ENCODE measurements at regions not wholly inside any gene's neighbourhood (a gene's known extent, or its start where the extent isn't known, plus 50 kb on each side); places are given as distances from the start of the nearest gene placed in this dataset.

- no peaks in the 10 kb centered on the region; a peak in 1 of 5 replicates for H3K9me3 Mint-ChIP-seq
- Histone ChIP-seq H4K8ac (replicated peaks; ENCODE audit: insufficient read length, low read depth, low read length) (no peak overlapping the region), H3K14ac (ENCODE audit: insufficient read depth, low read length) (no peak overlapping the region), H3K79me2 (ENCODE audit: insufficient read depth, low read length) (no peaks in the 10 kb centered on the region), H3K27ac (ENCODE audit: insufficient read length, low read depth, low read length) (no peak overlapping the region), H3K4me1 (ENCODE audit: insufficient read depth, low read length) (peaks cover 3% of the 10 kb centered on the region; the same call in 1 of the 2 replicates), H3K56ac (ENCODE audit: insufficient read length, low read depth, low read length) (no peak overlapping the region), H2BK20ac (ENCODE audit: low read depth, low read length, poor library complexity, severe bottlenecking) (no peak overlapping the region), H2BK120ac (ENCODE audit: low read depth, low read length, poor library complexity, severe bottlenecking) (no peak overlapping the region), H2BK15ac (ENCODE audit: low read depth, low read length) (no peak overlapping the region), H3K9me3 (ENCODE audit: control insufficient read depth, low read depth, low read length) (no peaks in the 10 kb centered on the region), H2BK12ac (ENCODE audit: insufficient read length, low read depth, low read length) (no peak overlapping the region), H3K4ac (ENCODE audit: low read depth, low read length) (no peak overlapping the region), H3T11ph (ENCODE audit: low read length) (no peak overlapping the region), H4K20me1 (ENCODE audit: control insufficient read depth, insufficient read depth, insufficient read length) (no peaks in the 10 kb centered on the region), H3K79me1 (ENCODE audit: insufficient read depth, low read depth, low read length, poor library complexity, severe bottlenecking) (no peaks in the 10 kb centered on the region), H2BK5ac (ENCODE audit: insufficient read length, low read length) (no peak overlapping the region), H3K23ac (ENCODE audit: insufficient read length, low read depth, low read length) (no peak overlapping the region), H3K27me3 (ENCODE audit: insufficient read depth, low read length) (no peaks in the 10 kb centered on the region), H3K9ac (ENCODE audit: extremely low read depth, insufficient read length, low read length) (no peak overlapping the region), H3K23me2 (ENCODE audit: insufficient read length, low read depth, low read length, poor library complexity, severe bottlenecking) (no peaks in the 10 kb centered on the region), H3K4me2 (ENCODE audit: insufficient read depth, insufficient read length, low read length) (no peak overlapping the region), H4K91ac (ENCODE audit: insufficient read length, low read depth, low read length) (no peak overlapping the region), H2AK5ac (ENCODE audit: insufficient read length, low read length) (no peak overlapping the region), H4K5ac (ENCODE audit: insufficient read length, low read depth, low read length) (no peak overlapping the region), H2AFZ (ENCODE audit: low read length) (no peak overlapping the region), H3K18ac (ENCODE audit: insufficient read length, low read depth, low read length) (no peak overlapping the region)
- no peaks in the 10 kb centered on the region for H3K27me3 Mint-ChIP-seq (ENCODE audit: low read depth)
- H3K27ac Mint-ChIP-seq, result no peak overlapping the region
- H3K4me3 Mint-ChIP-seq, result no peak overlapping the region
- WGBS (ENCODE audit: extremely low coverage, insufficient read length, low lambda C conversion rate), result no CpG with 5 or more reads among the region's 1 CpG
- H3K4me1 Mint-ChIP-seq, result peaks cover 13 to 14% of the 10 kb centered on the region in 2 experiments
- DNase-seq, result no peak
- TF ChIP-seq CTCF (conservative IDR thresholded peaks at IDR 0.05), result no peak
- H3K36me3 Mint-ChIP-seq (ENCODE audit: insufficient read depth in 1 of 3, low read depth in 3 of 3), result peaks cover 0 to 12% (median 3%) of the 10 kb centered on the region in 3 experiments; a peak in 5 of 7 replicates
These were observed 189.3 kb upstream of the GPRIN3 start for GRCh38 chr4:89496851-89497250.

Measured in H9 (cell line).